B cell (primary cell): ENCODE measurements at regions not wholly inside any gene's neighbourhood (a gene's known extent, or its start where the extent isn't known, plus 50 kb on each side); places are given as distances from the start of the nearest gene placed in this dataset.

Source experiments
- ATAC-seq: fragments of 200-7000 bp; cut with Tn5 transposase; one replicate; pipeline ENCODE4 v1.10.0; 2021; ENCODE audit warnings: low read depth, mild to moderate bottlenecking, moderate number of reproducible peaks, moderate library complexity
- CTCF ChIA-PET: fragments of 350-600 bp; sonication (Branson Sonifier 250); formaldehyde crosslinking; loops from one replicate; lab custom pipeline; 2021; ENCODE audit warnings: antibody characterized with exemption, inconsistent platforms; lab: Charles Lee
- POLR2A ChIA-PET: fragments of 350-600 bp; sonication (Branson Sonifier 250); formaldehyde crosslinking; loops from one replicate; lab custom pipeline; 2021; ENCODE audit warnings: antibody characterized with exemption; lab: Charles Lee
- DNase-seq: peaks from one replicate; pipeline ENCODE4 v3.0.0; 2013
- H2AFZ ChIP-seq: 2 replicates; pipeline ENCODE4 v1.6.1; 2012; ENCODE audit warnings: mild to moderate bottlenecking, low read depth, low read length; ENCODE audit not compliant: insufficient read depth, poor library complexity, severe bottlenecking
- H3K27ac ChIP-seq, 2 donors: 1 replicate in 1 of 2; 2 replicates in 1 of 2; pipeline ENCODE4 v1.5.1; 2012 to 2013; ENCODE audit warnings: low read length in 2 of 2, mild to moderate bottlenecking in 2 of 2, moderate library complexity in 1 of 2
- H3K27me3 ChIP-seq, 4 experiments: fragments of 200-600 bp in 1 of 4; sonication (generic) in 1 of 4; replicated peaks in 1 of 4; 1 replicate in 2 of 4; 2 replicates in 2 of 4; pipeline versions ENCODE4 v1.6.1 to v1.7.0; 2013 to 2016; ENCODE audit warnings: low read length in 3 of 4, mild to moderate bottlenecking in 2 of 4, mixed read lengths in 1 of 4, moderate library complexity in 1 of 4; ENCODE audit not compliant: insufficient read depth in 4 of 4, control insufficient read depth in 3 of 4; ENCODE audit errors: control extremely low read depth in 1 of 4
- H3K36me3 ChIP-seq, 2 experiments: replicated peaks in 1 of 2; 1 replicate in 1 of 2; 2 replicates in 1 of 2; pipeline versions ENCODE4 v1.6.1 to v1.7.1; 2013; ENCODE audit warnings: low read length in 1 of 2; ENCODE audit not compliant: insufficient read depth in 2 of 2, control insufficient read depth in 1 of 2; ENCODE audit errors: control extremely low read depth in 1 of 2, extremely low read depth in 1 of 2
- H3K4me1 ChIP-seq, 2 donors: fragments of 200-600 bp in 1 of 2; sonication (generic) in 1 of 2; 1 replicate in 1 of 2; 2 replicates in 1 of 2; pipeline versions ENCODE4 v1.5.1 to v1.6.1; 2013 to 2017; ENCODE audit warnings: low read length in 2 of 2; ENCODE audit not compliant: control insufficient read depth in 2 of 2, insufficient read depth in 2 of 2
- H3K4me2 ChIP-seq: replicated peaks from 2 replicates; pipeline ENCODE3; 2012; ENCODE audit warnings: mild to moderate bottlenecking, low read depth, low read length; ENCODE audit not compliant: poor library complexity, severe bottlenecking
- H3K4me3 ChIP-seq, 5 experiments: fragments of 200-600 bp in 1 of 5; sonication (generic) in 1 of 5; 1 replicate in 3 of 5; 2 replicates in 2 of 5; pipeline versions ENCODE4 v1.5.1 to v1.7.0; 2011 to 2016; ENCODE audit warnings: low read length in 4 of 5, mild to moderate bottlenecking in 4 of 5, low read depth in 2 of 5, control low read depth in 1 of 5, moderate library complexity in 1 of 5; ENCODE audit not compliant: insufficient read depth in 1 of 5; ENCODE audit errors: control extremely low read depth in 1 of 5, extremely low read depth in 1 of 5
- H3K79me2 ChIP-seq: fragments of 200-600 bp; sonication (generic); one replicate; pipeline ENCODE4 v1.6.0; 2016; ENCODE audit warnings: low read length; ENCODE audit not compliant: control insufficient read depth, insufficient read depth
- H3K9ac ChIP-seq: fragments of 200-600 bp; sonication (generic); 2 replicates; pipeline ENCODE4 v1.6.1; 2017; ENCODE audit warnings: mild to moderate bottlenecking, low read length, moderate library complexity
- H3K9me3 ChIP-seq, 3 donors: one replicate each; pipeline versions ENCODE4 v1.6.1 to v1.7.1; 2013; ENCODE audit warnings: low read length in 2 of 3; ENCODE audit not compliant: control insufficient read depth in 2 of 3, insufficient read depth in 1 of 3; ENCODE audit errors: control extremely low read depth in 1 of 3
- H4K20me1 ChIP-seq: 2 replicates; pipeline ENCODE4 v1.6.0; 2012; ENCODE audit warnings: mild to moderate bottlenecking, low read length; ENCODE audit not compliant: insufficient read depth, control insufficient read depth, poor library complexity, severe bottlenecking
- H3K27ac Mint-ChIP-seq: one replicate; pipeline ENCODE4 v1.8.0; 2021; ENCODE audit warnings: mixed read lengths
- H3K27me3 Mint-ChIP-seq: one replicate; pipeline ENCODE4 v1.8.0; 2021; ENCODE audit warnings: mixed read lengths
- H3K4me1 Mint-ChIP-seq: one replicate; pipeline ENCODE4 v1.8.0; 2021; ENCODE audit warnings: mixed read lengths
- H3K4me3 Mint-ChIP-seq: one replicate; pipeline ENCODE4 v1.8.0; 2021; ENCODE audit warnings: mixed read lengths
- H3K9me3 Mint-ChIP-seq: one replicate; pipeline ENCODE4 v1.8.0; 2022; ENCODE audit warnings: mixed read lengths; ENCODE audit not compliant: insufficient read depth
- EZH2 ChIP-seq: IDR thresholded peaks from 2 replicates; pipeline ENCODE4 v1.6.1; 2012; ENCODE audit warnings: borderline replicate concordance, low read depth, mild to moderate bottlenecking, moderate library complexity, low read length; ENCODE audit not compliant: insufficient read depth, poor library complexity, severe bottlenecking
- WGBS: methylation state at CpG from one replicate; pipeline ENCODE4 v1.1.5; 2013; ENCODE audit warnings: missing lambda C conversion rate; ENCODE audit not compliant: insufficient coverage; 5-methylcytosine and 5-hydroxymethylcytosine counted together
- intact Hi-C: fragments of 100-400 bp; cut with micrococcal nuclease; formaldehyde crosslinking; loops from one replicate; pipeline ENCODE4 v1.10.0; 2022
- TF ChIP-seq, protein P1 (sequence below): fragments of 200-600 bp; IDR thresholded peaks from one replicate; pipeline ENCODE4 v1.8.0; 2022; ENCODE audit warnings: antibody characterized with exemption, mild to moderate bottlenecking

DNA sequence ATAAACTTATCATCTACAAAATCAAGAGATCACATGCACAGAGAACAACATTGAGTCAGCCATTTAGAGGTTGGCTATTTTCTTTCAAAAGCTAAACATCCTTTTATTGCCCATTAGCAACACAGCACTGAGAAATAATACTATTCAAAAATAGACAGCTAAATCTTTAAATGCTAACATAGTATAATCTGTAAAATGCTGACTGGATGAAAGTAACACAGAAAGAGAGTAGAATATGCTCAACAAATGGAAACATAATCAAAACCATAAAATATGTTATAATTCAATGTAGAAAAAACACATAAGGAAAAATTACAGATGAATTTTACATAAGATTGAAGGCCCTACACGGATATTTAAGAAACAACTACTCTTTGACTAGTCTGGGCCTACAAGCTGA, 56.5 kb upstream of the COL3A1 start:
- intact Hi-C loops = no loop called here
- H3K9me3 Mint-ChIP-seq = peaks cover 4% of the 10 kb centered on the region
- H3K4me1 Mint-ChIP-seq = no peaks in the 10 kb centered on the region
- Histone ChIP-seq H3K27ac (no peak overlapping the region), H3K4me1 (no peaks in the 10 kb centered on the region), H2AFZ (no peak overlapping the region), H3K27me3 (no peaks in the 10 kb centered on the region), H3K36me3 (no peaks in the 10 kb centered on the region), H3K4me2 (no peak overlapping the region), H3K4me3 (no peak overlapping the region), H3K9ac (no peak overlapping the region), H4K20me1 (no peaks in the 10 kb centered on the region), H3K9me3 (no peaks in the 10 kb centered on the region), H3K79me2 (no peaks in the 10 kb centered on the region)
- DNase-seq = no peak
- TF ChIP-seq, protein P1, sequence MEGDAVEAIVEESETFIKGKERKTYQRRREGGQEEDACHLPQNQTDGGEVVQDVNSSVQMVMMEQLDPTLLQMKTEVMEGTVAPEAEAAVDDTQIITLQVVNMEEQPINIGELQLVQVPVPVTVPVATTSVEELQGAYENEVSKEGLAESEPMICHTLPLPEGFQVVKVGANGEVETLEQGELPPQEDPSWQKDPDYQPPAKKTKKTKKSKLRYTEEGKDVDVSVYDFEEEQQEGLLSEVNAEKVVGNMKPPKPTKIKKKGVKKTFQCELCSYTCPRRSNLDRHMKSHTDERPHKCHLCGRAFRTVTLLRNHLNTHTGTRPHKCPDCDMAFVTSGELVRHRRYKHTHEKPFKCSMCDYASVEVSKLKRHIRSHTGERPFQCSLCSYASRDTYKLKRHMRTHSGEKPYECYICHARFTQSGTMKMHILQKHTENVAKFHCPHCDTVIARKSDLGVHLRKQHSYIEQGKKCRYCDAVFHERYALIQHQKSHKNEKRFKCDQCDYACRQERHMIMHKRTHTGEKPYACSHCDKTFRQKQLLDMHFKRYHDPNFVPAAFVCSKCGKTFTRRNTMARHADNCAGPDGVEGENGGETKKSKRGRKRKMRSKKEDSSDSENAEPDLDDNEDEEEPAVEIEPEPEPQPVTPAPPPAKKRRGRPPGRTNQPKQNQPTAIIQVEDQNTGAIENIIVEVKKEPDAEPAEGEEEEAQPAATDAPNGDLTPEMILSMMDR = no peak
- TF ChIP-seq EZH2 = no peak
- WGBS = 86% methylated on average over 1 of the region's 1 CpG
- H3K4me3 Mint-ChIP-seq = no peak overlapping the region
- POLR2A ChIA-PET = no interaction called here
- no peak for ATAC-seq
- no peak overlapping the region for H3K27ac Mint-ChIP-seq
- CTCF ChIA-PET = no interaction called here
- no peaks in the 10 kb centered on the region for H3K27me3 Mint-ChIP-seq

DNA sequence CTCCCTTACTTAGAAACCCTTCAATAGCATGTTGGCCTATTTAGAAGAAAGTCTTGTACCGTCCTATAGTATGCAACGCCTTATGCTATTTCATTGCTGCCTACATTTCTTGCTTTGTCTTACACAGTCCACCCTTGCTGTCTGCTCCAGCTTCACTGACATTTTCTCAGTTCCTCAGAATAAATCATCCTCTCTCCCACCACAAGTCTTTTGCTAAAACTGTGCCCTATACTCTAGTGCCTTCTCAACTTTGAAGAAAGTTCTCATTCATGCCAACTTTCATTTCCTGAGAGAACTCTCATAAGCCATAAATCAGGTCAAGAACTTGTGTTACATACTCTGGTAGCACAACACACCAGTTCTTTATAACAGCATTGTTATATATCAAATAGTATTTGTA, 54.3 kb upstream of the COL3A1 start:
- CTCF ChIA-PET = no interaction called here
- H3K9me3 ChIP-seq = no peaks in the 10 kb centered on the region
- H3K27ac Mint-ChIP-seq = no peak overlapping the region
- H4K20me1 ChIP-seq = no peaks in the 10 kb centered on the region
- no peak overlapping the region for H3K4me3 ChIP-seq
- no peaks in the 10 kb centered on the region for H3K4me1 ChIP-seq
- H3K4me2 ChIP-seq = no peak overlapping the region
- TF ChIP-seq, protein P1 = no peak
- no peak for TF ChIP-seq EZH2
- H2AFZ ChIP-seq = no peak overlapping the region
- no peak overlapping the region for H3K4me3 Mint-ChIP-seq
- H3K79me2 ChIP-seq = no peaks in the 10 kb centered on the region
- no peaks in the 10 kb centered on the region for H3K27me3 Mint-ChIP-seq
- no peaks in the 10 kb centered on the region for H3K4me1 Mint-ChIP-seq
- no peak overlapping the region for H3K9ac ChIP-seq
- DNase-seq (no peak), ATAC-seq (no peak)
- H3K36me3 ChIP-seq = no peaks in the 10 kb centered on the region
- no peaks in the 10 kb centered on the region for H3K27me3 ChIP-seq
- whole genome bisulfite sequencing = 53% methylated on average over 2 of the region's 2 CpGs
- intact Hi-C loops = no loop called here
- no peak overlapping the region for H3K27ac ChIP-seq
- peaks cover 4% of the 10 kb centered on the region for H3K9me3 Mint-ChIP-seq
- POLR2A ChIA-PET = no interaction called here
